Astrocyte (in vitro differentiated cells and primary cell): ENCODE measurements at regions not wholly inside any gene's neighbourhood (a gene's known extent, or its start where the extent isn't known, plus 50 kb on each side); places are given as distances from the start of the nearest gene placed in this dataset.

Experiments used
- DNase-seq: peaks from one replicate; pipeline ENCODE4 v3.0.0-alpha.2; 2010; ENCODE audit warnings: low read depth
- FAIRE-seq: peaks from 2 replicates; lab custom pipeline; 2011; peaks lifted over from hg19 to GRCh38; lab: Jason Lieb, UNC
- H2AFZ ChIP-seq: 2 replicates; pipeline ENCODE4 v1.6.0; 2012; ENCODE audit warnings: low read depth, low read length, inconsistent platforms
- H3K27ac ChIP-seq: 2 replicates; pipeline ENCODE4 v1.5.1; 2011; ENCODE audit warnings: low read depth, low read length, inconsistent platforms
- H3K27me3 ChIP-seq: 2 replicates; pipeline ENCODE4 v1.6.0; 2011; ENCODE audit warnings: low read length, inconsistent platforms; ENCODE audit not compliant: insufficient read depth
- H3K36me3 ChIP-seq: 2 replicates; pipeline ENCODE4 v1.5.1; 2011; ENCODE audit warnings: low read length, inconsistent platforms; ENCODE audit not compliant: insufficient read depth
- H3K4me1 ChIP-seq: 2 replicates; pipeline ENCODE4 v1.5.1; 2011; ENCODE audit warnings: low read length, inconsistent platforms; ENCODE audit not compliant: insufficient read depth
- H3K4me2 ChIP-seq: 2 replicates; pipeline ENCODE4 v1.6.0; 2012; ENCODE audit warnings: low read length, inconsistent platforms
- H3K4me3 ChIP-seq: 2 replicates; pipeline ENCODE4 v1.5.1; 2011; ENCODE audit warnings: low read depth, mild to moderate bottlenecking, low read length, inconsistent platforms; ENCODE audit not compliant: insufficient read depth
- H3K79me2 ChIP-seq: 2 replicates; pipeline ENCODE4 v1.6.0; 2012; ENCODE audit warnings: mild to moderate bottlenecking, low read length, inconsistent platforms; ENCODE audit not compliant: insufficient read depth
- H3K9ac ChIP-seq: 2 replicates; pipeline ENCODE4 v1.6.0; 2012; ENCODE audit warnings: mild to moderate bottlenecking, low read length, inconsistent platforms
- H3K9me3 ChIP-seq: 2 replicates; pipeline ENCODE4 v1.5.1; 2012; ENCODE audit warnings: low read depth, mild to moderate bottlenecking, low read length, inconsistent platforms; ENCODE audit not compliant: insufficient read depth
- H4K20me1 ChIP-seq: 2 replicates; pipeline ENCODE4 v1.6.0; 2012; ENCODE audit warnings: low read length, inconsistent platforms; ENCODE audit not compliant: insufficient read depth
- H3K27ac Mint-ChIP-seq: one replicate; pipeline ENCODE4 v1.8.0; 2021; ENCODE audit warnings: mild to moderate bottlenecking, mixed read lengths; ENCODE audit not compliant: unreplicated experiment
- H3K27me3 Mint-ChIP-seq: one replicate; pipeline ENCODE4 v1.8.0; 2021; ENCODE audit warnings: low read depth, mixed read lengths; ENCODE audit not compliant: unreplicated experiment
- H3K36me3 Mint-ChIP-seq: one replicate; pipeline ENCODE4 v1.8.0; 2021; ENCODE audit warnings: low read depth, mixed read lengths; ENCODE audit not compliant: unreplicated experiment
- H3K4me1 Mint-ChIP-seq: one replicate; pipeline ENCODE4 v1.8.0; 2021; ENCODE audit warnings: low read depth, mixed read lengths; ENCODE audit not compliant: unreplicated experiment
- H3K4me3 Mint-ChIP-seq: one replicate; pipeline ENCODE4 v1.8.0; 2021; ENCODE audit warnings: mild to moderate bottlenecking, moderate library complexity, mixed read lengths; ENCODE audit not compliant: unreplicated experiment
- H3K9me3 Mint-ChIP-seq: one replicate; pipeline ENCODE4 v1.8.0; 2021; ENCODE audit warnings: mild to moderate bottlenecking, mixed read lengths; ENCODE audit not compliant: unreplicated experiment
- EZH2 ChIP-seq: IDR thresholded peaks from 2 replicates; pipeline ENCODE4 v1.6.1; 2012; ENCODE audit warnings: mild to moderate bottlenecking, low read length, inconsistent platforms; ENCODE audit not compliant: insufficient read depth
- TF ChIP-seq, protein P1 (sequence below): IDR thresholded peaks from 2 replicates; pipeline ENCODE4 v1.5.1; 2011; ENCODE audit warnings: low read depth, mild to moderate bottlenecking, inconsistent platforms, low read length, moderate library complexity; ENCODE audit not compliant: insufficient read depth

DNA sequence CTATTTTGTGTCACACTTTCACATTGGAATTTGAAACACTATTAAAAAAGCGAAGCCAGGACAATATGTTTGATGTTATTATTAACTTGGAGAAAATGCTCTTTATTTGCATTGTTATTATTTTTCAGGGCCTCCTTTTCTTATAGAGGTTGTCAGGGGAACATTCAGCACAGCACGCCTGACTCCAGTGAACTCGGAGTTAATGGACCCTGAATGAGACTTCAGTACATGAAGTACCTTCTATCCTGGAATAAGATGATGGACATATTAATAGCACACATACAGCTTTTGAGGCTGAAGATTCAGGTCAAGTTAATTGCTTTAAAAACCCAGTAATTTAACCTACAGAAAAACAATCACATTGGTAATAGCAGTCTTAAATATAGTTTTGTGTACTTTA, 652.9 kb downstream of the SEMA5A start:
- H3K27ac Mint-ChIP-seq, result no peak overlapping the region
- Histone ChIP-seq H3K4me1 (no peaks in the 10 kb centered on the region), H3K27ac (no peak overlapping the region), H3K9ac (no peak overlapping the region), H3K4me3 (no peak overlapping the region), H3K36me3 (no peaks in the 10 kb centered on the region), H4K20me1 (no peaks in the 10 kb centered on the region), H3K79me2 (no peaks in the 10 kb centered on the region), H3K4me2 (no peak overlapping the region), H2AFZ (no peak overlapping the region), H3K27me3 (no peaks in the 10 kb centered on the region), H3K9me3 (no peaks in the 10 kb centered on the region)
- H3K27me3 Mint-ChIP-seq, result no peaks in the 10 kb centered on the region
- no peaks in the 10 kb centered on the region for H3K36me3 Mint-ChIP-seq
- TF ChIP-seq, protein P1, sequence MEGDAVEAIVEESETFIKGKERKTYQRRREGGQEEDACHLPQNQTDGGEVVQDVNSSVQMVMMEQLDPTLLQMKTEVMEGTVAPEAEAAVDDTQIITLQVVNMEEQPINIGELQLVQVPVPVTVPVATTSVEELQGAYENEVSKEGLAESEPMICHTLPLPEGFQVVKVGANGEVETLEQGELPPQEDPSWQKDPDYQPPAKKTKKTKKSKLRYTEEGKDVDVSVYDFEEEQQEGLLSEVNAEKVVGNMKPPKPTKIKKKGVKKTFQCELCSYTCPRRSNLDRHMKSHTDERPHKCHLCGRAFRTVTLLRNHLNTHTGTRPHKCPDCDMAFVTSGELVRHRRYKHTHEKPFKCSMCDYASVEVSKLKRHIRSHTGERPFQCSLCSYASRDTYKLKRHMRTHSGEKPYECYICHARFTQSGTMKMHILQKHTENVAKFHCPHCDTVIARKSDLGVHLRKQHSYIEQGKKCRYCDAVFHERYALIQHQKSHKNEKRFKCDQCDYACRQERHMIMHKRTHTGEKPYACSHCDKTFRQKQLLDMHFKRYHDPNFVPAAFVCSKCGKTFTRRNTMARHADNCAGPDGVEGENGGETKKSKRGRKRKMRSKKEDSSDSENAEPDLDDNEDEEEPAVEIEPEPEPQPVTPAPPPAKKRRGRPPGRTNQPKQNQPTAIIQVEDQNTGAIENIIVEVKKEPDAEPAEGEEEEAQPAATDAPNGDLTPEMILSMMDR, result no peak
- TF ChIP-seq EZH2, result no peak
- no peaks in the 10 kb centered on the region for H3K9me3 Mint-ChIP-seq
- DNase-seq (no peak), FAIRE-seq (no peak)
- H3K4me1 Mint-ChIP-seq, result no peaks in the 10 kb centered on the region
- H3K4me3 Mint-ChIP-seq, result no peak overlapping the region

DNA sequence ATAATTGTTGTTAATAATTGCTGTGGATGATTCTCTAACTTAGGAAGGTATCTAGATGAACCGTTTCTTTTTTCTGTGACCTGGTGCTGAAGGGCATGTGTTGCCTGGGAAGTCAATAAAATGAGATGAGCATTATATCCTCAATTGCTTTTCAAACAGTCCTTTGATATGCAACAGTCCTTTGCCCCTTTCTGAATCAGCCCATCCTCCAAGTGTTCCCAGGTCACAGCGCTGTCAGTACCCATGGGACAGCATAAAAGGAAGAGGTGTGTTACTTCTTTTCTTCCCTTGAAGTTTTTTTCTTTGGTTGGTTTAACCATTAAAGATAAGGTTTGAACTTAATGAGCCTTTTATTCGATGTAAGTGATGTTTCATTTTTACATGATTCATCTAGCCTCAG, 651.8 kb downstream of the SEMA5A start:
- no peaks in the 10 kb centered on the region for H3K4me1 ChIP-seq
- H3K27ac Mint-ChIP-seq, result no peak overlapping the region
- DNase-seq (no peak), FAIRE-seq (no peak)
- H3K36me3 ChIP-seq, result no peaks in the 10 kb centered on the region
- H3K4me3 ChIP-seq, result no peak overlapping the region
- no peaks in the 10 kb centered on the region for H3K9me3 Mint-ChIP-seq
- H3K9me3 ChIP-seq, result no peaks in the 10 kb centered on the region
- H3K27me3 ChIP-seq, result no peaks in the 10 kb centered on the region
- H3K9ac ChIP-seq, result no peak overlapping the region
- TF ChIP-seq EZH2, result no peak
- TF ChIP-seq, protein P1, result no peak
- H3K27ac ChIP-seq, result no peak overlapping the region
- H3K4me1 Mint-ChIP-seq, result no peaks in the 10 kb centered on the region
- no peaks in the 10 kb centered on the region for H3K36me3 Mint-ChIP-seq
- H2AFZ ChIP-seq, result no peak overlapping the region
- no peak overlapping the region for H3K4me2 ChIP-seq
- H3K4me3 Mint-ChIP-seq, result no peak overlapping the region
- no peaks in the 10 kb centered on the region for H3K79me2 ChIP-seq
- no peaks in the 10 kb centered on the region for H3K27me3 Mint-ChIP-seq
- H4K20me1 ChIP-seq, result no peaks in the 10 kb centered on the region

DNA sequence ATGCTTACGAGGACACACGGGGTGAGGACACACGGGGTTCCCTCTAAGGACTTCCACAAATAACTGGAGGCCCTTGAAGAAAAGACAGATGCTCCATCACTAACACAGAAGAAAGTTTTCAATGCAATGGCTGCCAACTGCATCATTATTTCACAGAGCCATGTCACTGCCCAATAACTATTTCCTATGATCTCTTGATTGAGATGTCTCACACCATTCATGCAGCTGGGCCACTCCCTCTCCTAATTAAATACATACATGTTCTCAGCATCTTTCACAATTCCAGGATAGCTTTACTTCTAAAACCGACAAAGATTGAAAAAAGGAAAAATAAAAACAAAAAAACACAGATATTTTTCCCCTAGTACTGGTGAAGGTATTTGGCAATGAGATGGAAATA, 650.8 kb downstream of the SEMA5A start:
- Mint-ChIP-seq H3K27ac (no peak overlapping the region), H3K36me3 (no peaks in the 10 kb centered on the region), H3K4me1 (no peaks in the 10 kb centered on the region), H3K27me3 (no peaks in the 10 kb centered on the region), H3K4me3 (no peak overlapping the region), H3K9me3 (no peaks in the 10 kb centered on the region)
- FAIRE-seq (no peak), DNase-seq (no peak)
- no peaks in the 10 kb centered on the region for H3K9me3 ChIP-seq
- H3K27ac ChIP-seq, result no peak overlapping the region
- TF ChIP-seq EZH2, result no peak
- TF ChIP-seq, protein P1, result no peak
- no peak overlapping the region for H3K4me3 ChIP-seq
- no peaks in the 10 kb centered on the region for H3K79me2 ChIP-seq
- H3K27me3 ChIP-seq, result no peaks in the 10 kb centered on the region
- no peaks in the 10 kb centered on the region for H3K4me1 ChIP-seq
- no peak overlapping the region for H3K4me2 ChIP-seq
- no peak overlapping the region for H3K9ac ChIP-seq
- H3K36me3 ChIP-seq, result no peaks in the 10 kb centered on the region
- no peaks in the 10 kb centered on the region for H4K20me1 ChIP-seq
- no peak overlapping the region for H2AFZ ChIP-seq
